Tibial nerve (tissue), 4 donors: ENCODE measurements at regions not wholly inside any gene's neighbourhood (a gene's known extent, or its start where the extent isn't known, plus 50 kb on each side); places are given as distances from the start of the nearest gene placed in this dataset.

Experiments used
- EP300 ChIP-seq, 2 donors: sonication (generic); formaldehyde crosslinking; IDR thresholded peaks; one replicate each; pipeline ENCODE4 v1.6.1; 2017; ENCODE audit warnings: antibody characterized with exemption in 2 of 2, mild to moderate bottlenecking in 1 of 2
- TF ChIP-seq, protein P1 (sequence below), 5 experiments: fragments of 200-600 bp in 3 of 5; fragments of 450-650 bp in 2 of 5; sonication (generic) in 3 of 5; IDR thresholded peaks; one replicate each; pipeline ENCODE4 v1.5.1; 2016 to 2019; ENCODE audit warnings: antibody characterized with exemption in 5 of 5, mild to moderate bottlenecking in 3 of 5, moderate library complexity in 2 of 5

DNA sequence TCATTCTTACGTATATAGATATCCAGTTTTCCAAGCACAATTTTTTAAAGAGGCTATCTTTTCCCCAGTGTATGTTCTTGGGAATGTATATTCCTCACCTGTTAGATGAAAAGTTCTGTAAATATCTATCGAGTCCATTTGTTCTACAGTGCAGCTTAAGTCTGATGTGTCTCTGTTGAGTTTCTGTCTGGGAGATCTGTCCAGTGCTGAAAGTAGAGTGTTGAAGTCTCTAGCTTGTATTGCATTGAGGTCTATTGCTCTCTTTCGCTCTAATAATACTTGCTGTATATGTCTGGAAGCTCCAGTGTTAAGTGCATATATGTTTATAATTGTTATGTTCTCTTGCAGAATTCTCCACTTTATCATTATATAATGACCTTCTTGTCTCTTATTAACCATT, 373.1 kb downstream of the PPARGC1A start:
- no peak for TF ChIP-seq EP300 (IDR thresholded peaks at IDR 0.05)
- TF ChIP-seq, protein P1, sequence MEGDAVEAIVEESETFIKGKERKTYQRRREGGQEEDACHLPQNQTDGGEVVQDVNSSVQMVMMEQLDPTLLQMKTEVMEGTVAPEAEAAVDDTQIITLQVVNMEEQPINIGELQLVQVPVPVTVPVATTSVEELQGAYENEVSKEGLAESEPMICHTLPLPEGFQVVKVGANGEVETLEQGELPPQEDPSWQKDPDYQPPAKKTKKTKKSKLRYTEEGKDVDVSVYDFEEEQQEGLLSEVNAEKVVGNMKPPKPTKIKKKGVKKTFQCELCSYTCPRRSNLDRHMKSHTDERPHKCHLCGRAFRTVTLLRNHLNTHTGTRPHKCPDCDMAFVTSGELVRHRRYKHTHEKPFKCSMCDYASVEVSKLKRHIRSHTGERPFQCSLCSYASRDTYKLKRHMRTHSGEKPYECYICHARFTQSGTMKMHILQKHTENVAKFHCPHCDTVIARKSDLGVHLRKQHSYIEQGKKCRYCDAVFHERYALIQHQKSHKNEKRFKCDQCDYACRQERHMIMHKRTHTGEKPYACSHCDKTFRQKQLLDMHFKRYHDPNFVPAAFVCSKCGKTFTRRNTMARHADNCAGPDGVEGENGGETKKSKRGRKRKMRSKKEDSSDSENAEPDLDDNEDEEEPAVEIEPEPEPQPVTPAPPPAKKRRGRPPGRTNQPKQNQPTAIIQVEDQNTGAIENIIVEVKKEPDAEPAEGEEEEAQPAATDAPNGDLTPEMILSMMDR (IDR thresholded peaks at IDR 0.05), result no peak
